Neural cell (in vitro differentiated cells): ENCODE measurements at regions not wholly inside any gene's neighbourhood (a gene's known extent, or its start where the extent isn't known, plus 50 kb on each side); places are given as distances from the start of the nearest gene placed in this dataset.

Experiments used
- H2AFZ ChIP-seq: fragments of 200-600, 300-800 bp; sonication (generic), shearing (Covaris generic); 2 replicates; pipeline ENCODE4 v1.6.0; 2014; ENCODE audit warnings: low read depth, mild to moderate bottlenecking, antibody characterized with exemption, low read length, moderate library complexity
- H3F3A ChIP-seq: fragments of 200-600 bp; shearing (Covaris generic); 2 replicates; pipeline ENCODE4 v1.6.1; 2016; ENCODE audit warnings: mild to moderate bottlenecking, moderate library complexity, mixed read lengths, antibody characterized with exemption, low read length; ENCODE audit not compliant: insufficient read depth, poor library complexity, severe bottlenecking
- H3K27ac ChIP-seq: fragments of 200-600, 300-800 bp; sonication (generic), shearing (Covaris generic); 2 replicates; pipeline ENCODE4 v1.5.1; 2014; ENCODE audit warnings: mild to moderate bottlenecking, low read length, moderate library complexity
- H3K27me3 ChIP-seq: fragments of 300-800, 200-600 bp; sonication (generic), shearing (Covaris generic); 2 replicates; pipeline ENCODE4 v1.6.0; 2014; ENCODE audit warnings: mild to moderate bottlenecking, low read depth, low read length, moderate library complexity; ENCODE audit not compliant: insufficient read depth
- H3K36me3 ChIP-seq: fragments of 300-800, 200-600 bp; sonication (generic), shearing (Covaris generic); 2 replicates; pipeline ENCODE4 v1.5.1; 2014; ENCODE audit warnings: mild to moderate bottlenecking, antibody characterized with exemption, low read length, moderate library complexity; ENCODE audit not compliant: insufficient read depth
- H3K4me2 ChIP-seq: fragments of 300-800, 200-600 bp; sonication (generic), shearing (Covaris generic); 2 replicates; pipeline ENCODE4 v1.6.0; 2014; ENCODE audit warnings: mild to moderate bottlenecking, low read length
- H3K4me3 ChIP-seq: fragments of 300-800, 200-600 bp; sonication (generic), shearing (Covaris generic); 2 replicates; pipeline ENCODE4 v1.5.1; 2014; ENCODE audit warnings: mild to moderate bottlenecking, low read length, moderate library complexity
- H3K79me2 ChIP-seq: fragments of 200-600 bp; shearing (Covaris generic); replicated peaks from 2 replicates; pipeline ENCODE4 v1.6.0; 2014; ENCODE audit warnings: mild to moderate bottlenecking, low read length, moderate library complexity; ENCODE audit not compliant: insufficient read depth
- H3K9ac ChIP-seq: fragments of 300-800, 200-600 bp; sonication (generic), shearing (Covaris generic); 2 replicates; pipeline ENCODE4 v1.6.1; 2016; ENCODE audit warnings: mild to moderate bottlenecking, low read length, mixed read lengths
- H3K9me2 ChIP-seq: fragments of 200-600 bp; shearing (Covaris generic); 2 replicates; pipeline ENCODE4 v1.6.1; 2016; ENCODE audit warnings: mild to moderate bottlenecking, low read length, mixed read lengths; ENCODE audit not compliant: insufficient read depth
- H3K9me3 ChIP-seq: fragments of 200-600, 300-800 bp; sonication (generic), shearing (Covaris generic); 2 replicates; pipeline ENCODE4 v1.6.1; 2016; ENCODE audit warnings: mild to moderate bottlenecking, mixed run types, low read length, moderate library complexity, mixed read lengths
- H4K20me1 ChIP-seq: fragments of 200-600 bp; shearing (Covaris generic); 2 replicates; pipeline ENCODE4 v1.6.1; 2016; ENCODE audit warnings: mild to moderate bottlenecking, mixed run types; ENCODE audit not compliant: insufficient read depth
- EP300 ChIP-seq: fragments of 450-650 bp; conservative IDR thresholded peaks from 2 replicates; pipeline ENCODE4 v1.6.1; 2014; ENCODE audit warnings: antibody characterized with exemption, mild to moderate bottlenecking, moderate library complexity; ENCODE audit not compliant: poor library complexity, severe bottlenecking
- EZH2 ChIP-seq: fragments of 200-600, 300-800 bp; shearing (Covaris generic), sonication (generic); IDR thresholded peaks from 2 replicates; pipeline ENCODE4 v1.6.1; 2014; ENCODE audit warnings: antibody characterized with exemption, low read length, borderline replicate concordance, mild to moderate bottlenecking; ENCODE audit not compliant: insufficient read depth, poor library complexity, severe bottlenecking
- MXI1 ChIP-seq: fragments of 450-650 bp; conservative IDR thresholded peaks from 2 replicates; pipeline ENCODE4 v1.6.1; 2014; ENCODE audit warnings: antibody characterized with exemption, mild to moderate bottlenecking; ENCODE audit not compliant: poor library complexity, severe bottlenecking
- POLR2AphosphoS5 ChIP-seq: IDR thresholded peaks from 2 replicates; pipeline ENCODE4 v1.6.1; 2012
- RAD21 ChIP-seq: fragments of 450-650 bp; conservative IDR thresholded peaks from 2 replicates; pipeline ENCODE4 v1.6.1; 2014; ENCODE audit warnings: antibody characterized with exemption, mild to moderate bottlenecking, moderate library complexity
- REST ChIP-seq: IDR thresholded peaks from 2 replicates; pipeline ENCODE4 v1.6.1; 2012; ENCODE audit warnings: borderline replicate concordance
- SMC3 ChIP-seq: fragments of 450-650 bp; conservative IDR thresholded peaks from 2 replicates; pipeline ENCODE4 v1.6.1; 2014; ENCODE audit warnings: antibody characterized with exemption, mild to moderate bottlenecking, moderate library complexity; ENCODE audit not compliant: poor library complexity
- TAF1 ChIP-seq: IDR thresholded peaks from 2 replicates; pipeline ENCODE4 v1.6.1; 2012; ENCODE audit warnings: low read depth
- TF ChIP-seq, protein P1 (sequence below): fragments of 450-650 bp; IDR thresholded peaks from 2 replicates; pipeline ENCODE4 v1.5.1; 2014; ENCODE audit warnings: antibody characterized with exemption, mild to moderate bottlenecking, moderate library complexity; ENCODE audit not compliant: poor library complexity, severe bottlenecking

DNA sequence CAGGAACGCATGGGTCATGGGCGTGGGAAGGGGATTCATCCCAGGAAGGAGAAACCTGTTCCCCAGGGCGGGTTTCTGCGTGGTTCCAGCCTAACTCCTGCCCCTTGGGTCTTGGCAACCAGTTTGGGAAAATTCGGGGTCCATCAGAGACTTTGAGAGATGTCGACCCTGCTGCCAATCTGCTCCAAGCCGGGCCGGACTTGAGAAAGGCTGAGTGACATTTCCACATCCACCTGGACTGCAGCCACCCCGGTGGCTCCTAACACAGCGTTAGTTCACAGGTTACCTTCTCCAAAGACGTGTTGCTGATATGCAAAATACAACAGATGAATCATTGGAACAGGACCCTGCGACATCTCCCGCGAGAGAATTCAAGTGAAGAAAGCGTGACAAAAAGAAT is 627.2 kb downstream of the IRX1 start:
- Histone ChIP-seq H3K9me3 (no peaks in the 10 kb centered on the region), H3K27me3 (no peaks in the 10 kb centered on the region), H4K20me1 (no peaks in the 10 kb centered on the region), H3K9me2 (no peaks in the 10 kb centered on the region), H3K4me3 (no peak overlapping the region), H3K79me2 (no peaks in the 10 kb centered on the region), H3F3A (no peaks in the 10 kb centered on the region), H3K27ac (no peak overlapping the region), H2AFZ (no peak overlapping the region), H3K9ac (no peak overlapping the region), H3K36me3 (no peaks in the 10 kb centered on the region), H3K4me2 (no peak overlapping the region)
- no peak for TF ChIP-seq SMC3
- no peak for TF ChIP-seq EP300
- no peak for TF ChIP-seq POLR2AphosphoS5
- TF ChIP-seq MXI1 = no peak
- no peak for TF ChIP-seq REST
- TF ChIP-seq EZH2 = no peak
- TF ChIP-seq TAF1 = no peak
- TF ChIP-seq RAD21 = no peak
- TF ChIP-seq, protein P1, sequence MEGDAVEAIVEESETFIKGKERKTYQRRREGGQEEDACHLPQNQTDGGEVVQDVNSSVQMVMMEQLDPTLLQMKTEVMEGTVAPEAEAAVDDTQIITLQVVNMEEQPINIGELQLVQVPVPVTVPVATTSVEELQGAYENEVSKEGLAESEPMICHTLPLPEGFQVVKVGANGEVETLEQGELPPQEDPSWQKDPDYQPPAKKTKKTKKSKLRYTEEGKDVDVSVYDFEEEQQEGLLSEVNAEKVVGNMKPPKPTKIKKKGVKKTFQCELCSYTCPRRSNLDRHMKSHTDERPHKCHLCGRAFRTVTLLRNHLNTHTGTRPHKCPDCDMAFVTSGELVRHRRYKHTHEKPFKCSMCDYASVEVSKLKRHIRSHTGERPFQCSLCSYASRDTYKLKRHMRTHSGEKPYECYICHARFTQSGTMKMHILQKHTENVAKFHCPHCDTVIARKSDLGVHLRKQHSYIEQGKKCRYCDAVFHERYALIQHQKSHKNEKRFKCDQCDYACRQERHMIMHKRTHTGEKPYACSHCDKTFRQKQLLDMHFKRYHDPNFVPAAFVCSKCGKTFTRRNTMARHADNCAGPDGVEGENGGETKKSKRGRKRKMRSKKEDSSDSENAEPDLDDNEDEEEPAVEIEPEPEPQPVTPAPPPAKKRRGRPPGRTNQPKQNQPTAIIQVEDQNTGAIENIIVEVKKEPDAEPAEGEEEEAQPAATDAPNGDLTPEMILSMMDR = no peak

- TF ChIP-seq TAF1 = no peak
- no peak for TF ChIP-seq REST
- TF ChIP-seq EZH2 = no peak
- no peak for TF ChIP-seq RAD21
- TF ChIP-seq, protein P1 = no peak
- TF ChIP-seq MXI1 = no peak
- TF ChIP-seq POLR2AphosphoS5 = no peak
- TF ChIP-seq SMC3 = no peak
- no peak for TF ChIP-seq EP300
- Histone ChIP-seq H3K4me2 (no peak overlapping the region), H3K4me3 (no peak overlapping the region), H3K9me3 (no peaks in the 10 kb centered on the region), H3K9me2 (no peaks in the 10 kb centered on the region), H2AFZ (no peak overlapping the region), H4K20me1 (no peaks in the 10 kb centered on the region), H3K79me2 (no peaks in the 10 kb centered on the region), H3K36me3 (no peaks in the 10 kb centered on the region), H3K27ac (no peak overlapping the region), H3F3A (no peaks in the 10 kb centered on the region), H3K27me3 (no peaks in the 10 kb centered on the region), H3K9ac (no peak overlapping the region)
Observed at GRCh38 chr5:4225741-4226140, 630.1 kb downstream of the IRX1 start.
